Muscle layer of colon (tissue), 2 donors: ENCODE measurements at regions not wholly inside any gene's neighbourhood (a gene's known extent, or its start where the extent isn't known, plus 50 kb on each side); places are given as distances from the start of the nearest gene placed in this dataset.

Experiments
- H3K27ac ChIP-seq: one replicate; pipeline ENCODE4 v1.7.0; 2013; ENCODE audit warnings: low read depth, mild to moderate bottlenecking, low read length, moderate library complexity
- H3K27me3 ChIP-seq, 2 donors: one replicate each; pipeline ENCODE4 v1.7.0; 2013; ENCODE audit warnings: low read length in 2 of 2, mild to moderate bottlenecking in 2 of 2; ENCODE audit not compliant: insufficient read depth in 2 of 2, control insufficient read depth in 1 of 2
- H3K36me3 ChIP-seq: one replicate; pipeline ENCODE4 v1.7.0; 2013; ENCODE audit warnings: mild to moderate bottlenecking, low read length; ENCODE audit not compliant: insufficient read depth
- H3K4me1 ChIP-seq: one replicate; pipeline ENCODE4 v1.7.0; 2013; ENCODE audit warnings: mild to moderate bottlenecking, low read length; ENCODE audit not compliant: insufficient read depth
- H3K4me3 ChIP-seq, 2 donors: one replicate each; pipeline ENCODE4 v1.7.0; 2013; ENCODE audit warnings: low read length in 2 of 2, low read depth in 1 of 2, mild to moderate bottlenecking in 1 of 2, moderate library complexity in 1 of 2
- H3K9ac ChIP-seq: one replicate; pipeline ENCODE4 v1.7.0; 2013; ENCODE audit warnings: low read length
- H3K9me3 ChIP-seq: one replicate; pipeline ENCODE4 v1.7.0; 2013; ENCODE audit warnings: mild to moderate bottlenecking, low read length
- donor health status: abdominal sarcoma.
- donor health status: Adenocarcinoma of cecum.

DNA sequence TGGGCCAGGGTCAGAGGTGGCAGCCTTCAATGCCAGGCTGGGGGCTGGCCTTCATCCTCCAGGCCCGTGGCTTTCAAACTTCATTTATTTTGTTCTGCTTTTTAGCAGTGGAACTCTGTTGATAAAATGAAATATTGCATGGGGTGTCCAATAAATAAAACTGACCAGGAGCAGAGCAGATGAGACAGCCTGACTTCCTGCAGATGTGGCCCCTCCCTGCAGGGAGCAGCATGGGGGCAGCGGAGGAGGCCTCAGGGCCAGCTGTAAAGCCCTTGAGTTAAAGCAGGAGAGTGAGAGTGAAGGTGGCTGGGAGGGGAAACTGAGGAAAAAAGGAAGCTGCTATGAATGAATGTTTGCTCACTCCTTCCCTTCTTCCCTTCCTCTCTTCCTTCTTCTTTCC, 120.3 kb downstream of the RPAP3 start:
- Histone ChIP-seq H3K4me3 (peak overlapping the region in 1 of 2 donors; percentile 3), H3K36me3 (no peaks in the 10 kb centered on the region), H3K27me3 (no peaks in the 10 kb centered on the region), H3K9me3 (no peaks in the 10 kb centered on the region), H3K9ac (no peak overlapping the region), H3K27ac (peak overlapping the region; percentile 83), H3K4me1 (peaks cover 68% of the 10 kb centered on the region)

DNA sequence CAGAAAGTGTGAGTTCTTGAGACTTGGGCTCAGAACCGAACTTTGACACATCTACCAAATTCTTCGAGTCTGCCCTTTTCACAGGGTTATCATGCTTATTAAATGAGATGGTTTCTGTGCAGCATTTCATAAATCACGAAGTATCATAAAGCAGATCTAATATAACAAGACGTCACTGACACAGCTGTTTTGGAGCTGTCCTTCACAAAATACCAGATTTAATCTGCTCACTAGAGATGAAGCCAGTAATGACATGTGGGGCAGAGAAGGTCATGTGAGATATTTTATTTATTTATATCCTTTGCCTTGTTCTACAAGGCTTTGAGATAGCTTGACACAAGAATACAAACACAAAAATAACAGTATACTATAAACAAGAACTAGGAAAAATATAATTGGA, 127.0 kb downstream of the RPAP3 start:
- H3K27me3 ChIP-seq: no peaks in the 10 kb centered on the region
- H3K9ac ChIP-seq: no peak overlapping the region
- H3K27ac ChIP-seq: no peak overlapping the region
- no peaks in the 10 kb centered on the region for H3K9me3 ChIP-seq
- peaks cover 17% of the 10 kb centered on the region for H3K4me1 ChIP-seq
- H3K36me3 ChIP-seq: no peaks in the 10 kb centered on the region
- no peak overlapping the region for H3K4me3 ChIP-seq

DNA sequence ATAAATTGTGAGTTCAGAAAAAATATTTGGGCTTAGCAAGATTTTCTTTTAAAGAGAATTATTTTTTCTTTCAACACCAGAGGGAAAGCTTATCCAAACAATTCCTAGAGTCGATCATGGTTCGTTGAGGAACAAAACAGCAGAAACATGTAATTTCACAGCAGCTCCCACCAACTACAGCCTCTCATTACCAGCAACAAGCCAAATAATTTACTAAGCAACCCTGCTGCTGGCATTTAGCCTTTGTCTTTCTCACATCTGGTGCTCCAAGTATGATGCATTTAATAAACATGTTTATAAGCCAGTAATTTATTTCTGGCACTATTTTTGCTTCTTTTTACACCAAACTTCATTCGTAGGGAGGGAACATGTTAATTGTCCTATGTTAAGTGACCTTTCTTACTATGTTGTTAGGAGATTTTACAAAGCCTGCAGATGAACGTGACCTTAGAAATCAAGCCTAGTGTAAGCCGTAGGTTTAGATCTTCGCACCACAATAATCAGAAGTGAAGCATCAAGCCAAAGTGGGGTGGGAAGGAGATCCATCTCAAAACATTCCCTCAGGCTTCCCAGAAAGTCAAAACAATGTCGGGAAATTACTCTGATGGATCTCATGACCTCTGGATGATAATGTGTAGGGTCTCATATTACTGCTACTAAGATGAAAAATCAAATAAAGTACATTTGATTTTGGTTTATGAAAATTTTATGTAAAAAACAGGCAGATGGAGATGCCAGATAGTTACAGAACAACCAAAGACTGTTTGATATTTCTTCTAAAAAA, 128.4 kb downstream of the RPAP3 start:
- Histone ChIP-seq H3K9me3 (no peaks in the 10 kb centered on the region), H3K4me3 (no peak overlapping the region), H3K27ac (no peak overlapping the region), H3K27me3 (no peaks in the 10 kb centered on the region), H3K36me3 (no peaks in the 10 kb centered on the region), H3K4me1 (peaks cover 17% of the 10 kb centered on the region), H3K9ac (no peak overlapping the region)

DNA sequence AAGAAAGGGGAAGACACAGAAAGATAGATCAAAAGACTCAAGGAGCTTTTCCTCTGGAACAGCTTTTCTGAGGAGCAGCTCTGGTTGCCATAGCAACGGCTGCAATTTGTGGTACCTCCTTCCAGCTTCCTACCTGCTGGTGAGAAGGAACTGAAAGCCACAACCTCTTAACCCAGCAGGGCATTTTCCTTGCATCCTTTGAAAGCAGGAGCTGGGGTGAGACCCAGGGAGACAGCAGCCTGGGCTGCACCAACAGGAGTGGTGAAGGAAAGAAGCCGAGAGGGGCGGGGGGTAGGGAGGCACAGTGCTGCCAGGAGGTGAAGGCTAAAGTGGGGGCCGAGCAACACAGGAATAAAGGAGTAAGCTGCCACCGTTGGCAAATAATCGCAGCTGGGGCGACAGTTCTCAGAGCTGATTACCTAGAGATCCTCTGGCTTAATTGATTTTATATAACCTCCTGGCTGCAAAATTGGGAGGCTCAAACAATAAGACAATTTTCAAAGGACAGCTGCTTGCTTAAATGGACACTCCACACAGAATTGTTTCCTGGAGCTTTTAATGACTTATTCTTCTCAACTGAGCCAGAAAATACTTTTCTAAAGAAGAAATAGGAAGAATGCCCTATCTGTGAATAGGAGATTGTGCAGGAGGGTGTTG, 129.4 kb downstream of the RPAP3 start:
- Histone ChIP-seq H3K27ac (no peak overlapping the region), H3K9ac (no peak overlapping the region), H3K4me1 (peaks cover 10% of the 10 kb centered on the region), H3K4me3 (no peak overlapping the region), H3K9me3 (no peaks in the 10 kb centered on the region), H3K36me3 (no peaks in the 10 kb centered on the region), H3K27me3 (no peaks in the 10 kb centered on the region)

DNA sequence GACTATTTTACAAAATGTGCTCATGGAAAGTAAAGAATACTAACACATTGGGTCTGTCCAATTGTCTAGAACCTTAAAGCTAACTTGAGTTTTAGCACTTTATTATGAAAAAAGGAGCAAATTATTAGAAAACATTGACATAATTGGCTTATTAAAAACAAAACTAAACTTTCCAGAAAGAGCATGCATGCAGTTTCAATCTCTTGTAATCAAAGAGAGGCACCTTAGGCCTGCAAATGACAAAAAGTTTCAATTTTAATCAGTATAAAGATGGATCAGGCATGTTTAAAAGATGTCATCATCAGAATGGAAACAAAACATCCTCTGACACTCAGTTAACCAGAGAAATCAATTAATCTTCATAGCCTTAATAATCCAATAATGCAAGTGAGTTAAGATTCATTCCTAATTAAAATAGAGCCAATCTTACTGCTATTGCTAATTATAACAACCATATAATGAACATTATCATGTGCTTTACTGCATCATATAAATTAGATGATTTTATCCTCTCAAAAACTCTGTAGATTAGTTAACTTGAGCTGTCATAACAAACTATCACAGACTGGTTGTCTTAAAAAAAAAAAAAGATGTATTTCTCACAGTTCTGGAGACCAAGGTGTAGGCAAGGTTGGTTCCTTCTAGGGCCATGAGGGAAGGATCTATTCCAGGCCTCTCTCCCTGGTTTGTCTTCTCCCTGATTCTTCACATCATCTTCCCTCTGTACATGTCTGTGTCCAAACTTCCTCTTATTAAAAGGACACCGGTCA, 131.4 kb downstream of the RPAP3 start:
- Histone ChIP-seq H3K27me3 (no peaks in the 10 kb centered on the region), H3K9me3 (no peaks in the 10 kb centered on the region), H3K9ac (no peak overlapping the region), H3K4me1 (peaks cover 10% of the 10 kb centered on the region), H3K36me3 (no peaks in the 10 kb centered on the region), H3K4me3 (no peak overlapping the region), H3K27ac (no peak overlapping the region)

DNA sequence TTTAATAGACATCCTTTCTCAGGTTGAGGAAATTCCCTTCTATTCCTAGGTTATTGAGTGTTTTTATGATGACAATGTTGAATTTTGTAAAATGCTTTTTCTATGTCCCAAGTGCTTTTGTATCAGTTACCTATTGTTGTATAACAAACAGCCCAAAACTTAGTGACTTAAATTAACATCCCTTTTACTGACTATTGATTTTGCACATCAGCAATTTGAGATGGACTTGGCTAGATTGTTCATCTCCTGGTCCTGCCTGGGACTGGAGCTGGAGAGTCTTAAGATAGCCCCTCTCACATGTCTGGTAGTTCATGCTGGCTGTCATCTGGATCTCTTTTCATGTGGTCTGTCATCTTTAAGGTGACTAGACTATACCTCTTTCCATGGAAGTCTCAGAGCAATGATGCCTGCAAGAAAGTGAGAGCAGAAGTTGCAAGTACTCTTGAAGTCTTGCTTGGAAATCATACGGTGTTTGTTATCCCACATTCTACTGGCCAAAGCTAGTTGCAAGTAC, 132.6 kb downstream of the RPAP3 start:
- Histone ChIP-seq H3K4me3 (no peak overlapping the region), H3K36me3 (no peaks in the 10 kb centered on the region), H3K4me1 (peaks cover 10% of the 10 kb centered on the region), H3K9ac (no peak overlapping the region), H3K27me3 (no peaks in the 10 kb centered on the region), H3K9me3 (no peaks in the 10 kb centered on the region), H3K27ac (no peak overlapping the region)

DNA sequence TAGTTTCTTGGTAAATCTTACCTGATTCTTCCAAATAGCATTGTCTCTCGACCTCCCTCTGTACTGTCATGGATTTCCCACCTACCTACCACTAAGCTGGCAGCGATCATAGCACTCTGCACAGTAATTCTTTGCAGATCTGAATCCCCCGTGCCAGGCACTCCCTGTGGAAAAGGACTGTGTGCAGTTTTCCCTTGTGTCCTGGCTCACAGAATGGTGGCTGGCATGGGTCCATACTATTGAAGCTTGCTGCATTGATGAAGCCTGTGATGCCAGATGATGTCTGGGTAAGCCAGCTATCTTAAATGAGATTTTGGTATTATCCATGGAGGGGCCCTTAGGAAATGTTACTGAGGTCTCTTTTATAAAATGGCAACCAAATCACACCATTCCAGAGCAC, 135.7 kb downstream of the RPAP3 start:
- Histone ChIP-seq H3K4me1 (no peaks in the 10 kb centered on the region), H3K9me3 (no peaks in the 10 kb centered on the region), H3K9ac (no peak overlapping the region), H3K4me3 (no peak overlapping the region), H3K36me3 (no peaks in the 10 kb centered on the region), H3K27me3 (no peaks in the 10 kb centered on the region), H3K27ac (no peak overlapping the region)

DNA sequence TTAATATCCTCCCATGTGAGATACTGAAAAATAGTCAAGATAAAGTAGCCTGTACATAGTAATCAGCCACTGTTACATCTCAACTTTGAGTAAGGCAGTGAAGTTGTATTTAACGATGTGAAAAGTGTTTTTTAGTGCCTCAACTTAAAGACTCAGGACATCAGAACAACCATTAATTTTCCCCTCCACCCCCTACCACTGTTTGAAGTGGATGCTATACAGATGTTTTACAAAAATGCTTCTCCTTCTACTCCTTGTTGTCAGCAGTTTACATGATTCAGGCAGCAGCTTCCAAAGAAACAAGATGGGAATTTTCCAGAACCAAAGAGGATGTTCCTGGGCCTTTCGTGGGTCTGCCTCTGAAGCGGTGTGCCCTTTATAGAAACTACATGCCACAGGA, 143.6 kb downstream of the RPAP3 start:
- H3K27ac ChIP-seq: no peak overlapping the region
- peaks cover 40% of the 10 kb centered on the region for H3K4me1 ChIP-seq
- no peak overlapping the region for H3K4me3 ChIP-seq
- H3K27me3 ChIP-seq: no peaks in the 10 kb centered on the region
- no peaks in the 10 kb centered on the region for H3K9me3 ChIP-seq
- no peak overlapping the region for H3K9ac ChIP-seq
- no peaks in the 10 kb centered on the region for H3K36me3 ChIP-seq

DNA sequence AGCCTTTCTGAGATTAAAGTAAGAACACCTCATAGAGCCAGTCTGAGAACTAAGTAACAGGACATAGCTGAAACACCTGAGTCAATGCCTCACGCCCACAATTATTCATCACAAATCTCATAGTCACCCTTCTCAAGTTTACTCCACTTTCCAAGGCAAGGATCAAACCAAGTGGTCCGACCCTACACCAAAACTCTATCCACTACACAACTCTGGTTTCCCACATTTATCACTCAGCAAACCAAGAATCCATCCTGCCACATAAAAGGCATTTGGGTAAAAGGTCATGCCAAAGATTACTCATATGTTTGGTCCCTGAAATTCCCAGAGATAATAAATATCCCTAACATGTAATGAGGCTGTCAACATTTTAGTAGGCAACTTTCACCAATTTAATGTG, 144.1 kb downstream of the RPAP3 start:
- H3K4me1 ChIP-seq: peaks cover 42% of the 10 kb centered on the region
- peak overlapping the region; percentile 7 for H3K27ac ChIP-seq
- H3K9me3 ChIP-seq: no peaks in the 10 kb centered on the region
- no peak overlapping the region for H3K9ac ChIP-seq
- H3K36me3 ChIP-seq: no peaks in the 10 kb centered on the region
- H3K27me3 ChIP-seq: no peaks in the 10 kb centered on the region
- no peak overlapping the region for H3K4me3 ChIP-seq

DNA sequence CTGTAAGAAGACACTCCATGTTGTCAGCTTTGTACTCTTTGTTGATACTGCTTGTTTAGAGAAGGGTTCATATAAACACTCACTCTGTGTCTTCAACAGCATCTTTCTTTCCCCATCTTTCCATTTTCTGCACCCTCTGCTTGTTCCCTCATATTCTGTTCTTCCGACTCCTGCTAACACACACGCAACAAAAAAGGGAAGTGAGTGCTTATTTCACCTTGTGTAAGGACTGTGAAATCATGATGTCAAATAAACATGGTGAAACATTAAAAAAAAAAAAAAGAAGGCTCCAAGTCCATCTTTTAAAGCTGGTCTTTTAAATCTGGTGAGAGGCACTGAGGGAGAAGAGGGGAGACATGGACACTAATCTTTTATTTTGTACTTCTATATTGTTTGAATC, 145.4 kb downstream of the RPAP3 start:
- Histone ChIP-seq H3K9ac (no peak overlapping the region), H3K4me1 (peaks cover 52% of the 10 kb centered on the region), H3K27me3 (no peaks in the 10 kb centered on the region), H3K4me3 (no peak overlapping the region), H3K36me3 (no peaks in the 10 kb centered on the region), H3K9me3 (no peaks in the 10 kb centered on the region), H3K27ac (no peak overlapping the region)

DNA sequence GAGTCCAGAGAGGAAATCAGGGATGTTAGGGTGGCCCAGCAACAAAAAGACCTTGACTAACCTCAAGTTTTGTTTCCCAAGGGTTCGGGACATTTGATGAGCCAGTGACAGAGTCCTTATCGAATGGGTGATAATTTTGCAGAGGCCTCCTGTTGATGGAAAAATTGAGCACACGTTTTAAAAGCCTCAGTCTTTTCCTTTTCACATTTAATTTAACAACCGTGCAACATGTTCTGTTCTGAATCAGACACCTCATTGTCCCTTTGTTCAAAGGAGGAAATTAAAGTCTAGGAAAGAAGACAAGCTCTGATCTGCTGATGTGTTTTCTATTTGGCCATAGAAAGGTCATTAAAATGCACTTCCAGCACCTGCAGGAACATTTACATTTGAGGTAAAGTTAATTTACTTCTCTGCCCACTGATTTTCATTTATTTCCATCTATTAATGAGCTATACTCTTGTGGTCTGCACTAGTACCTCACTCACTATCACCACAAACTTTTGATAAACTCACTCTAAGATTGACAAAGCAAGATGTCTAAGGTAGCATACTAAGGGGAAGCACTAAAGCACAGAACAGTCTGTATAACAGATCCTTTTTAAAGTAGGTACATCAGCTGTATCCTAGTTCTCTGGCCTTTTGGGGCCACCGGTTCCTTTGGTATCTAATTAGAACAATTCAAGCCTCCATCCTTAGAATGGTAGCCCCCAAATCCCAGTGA, 147.0 kb downstream of the RPAP3 start:
- H3K36me3 ChIP-seq: no peaks in the 10 kb centered on the region
- no peaks in the 10 kb centered on the region for H3K9me3 ChIP-seq
- no peak overlapping the region for H3K4me3 ChIP-seq
- peaks cover 52% of the 10 kb centered on the region for H3K4me1 ChIP-seq
- no peaks in the 10 kb centered on the region for H3K27me3 ChIP-seq
- peak overlapping the region; percentile 3 for H3K27ac ChIP-seq
- no peak overlapping the region for H3K9ac ChIP-seq
